SK-MEL-5 (cell line): ENCODE measurements at regions not wholly inside any gene's neighbourhood (a gene's known extent, or its start where the extent isn't known, plus 50 kb on each side); places are given as distances from the start of the nearest gene placed in this dataset.

ENCODE experiments used
- DNase-seq: peaks from one replicate; pipeline ENCODE4 v3.0.0-alpha.2; 2016; ENCODE audit warnings: low read depth, low spot score
- in situ Hi-C: cut with HindIII; loops from 2 replicates; pipeline ENCODE4 v1.10.0; 2016; ENCODE audit warnings: low sequenced_read_pairs, high pct_unique_total_duplicates, low pct_unique_long_range_greater_than_20kb

DNA sequence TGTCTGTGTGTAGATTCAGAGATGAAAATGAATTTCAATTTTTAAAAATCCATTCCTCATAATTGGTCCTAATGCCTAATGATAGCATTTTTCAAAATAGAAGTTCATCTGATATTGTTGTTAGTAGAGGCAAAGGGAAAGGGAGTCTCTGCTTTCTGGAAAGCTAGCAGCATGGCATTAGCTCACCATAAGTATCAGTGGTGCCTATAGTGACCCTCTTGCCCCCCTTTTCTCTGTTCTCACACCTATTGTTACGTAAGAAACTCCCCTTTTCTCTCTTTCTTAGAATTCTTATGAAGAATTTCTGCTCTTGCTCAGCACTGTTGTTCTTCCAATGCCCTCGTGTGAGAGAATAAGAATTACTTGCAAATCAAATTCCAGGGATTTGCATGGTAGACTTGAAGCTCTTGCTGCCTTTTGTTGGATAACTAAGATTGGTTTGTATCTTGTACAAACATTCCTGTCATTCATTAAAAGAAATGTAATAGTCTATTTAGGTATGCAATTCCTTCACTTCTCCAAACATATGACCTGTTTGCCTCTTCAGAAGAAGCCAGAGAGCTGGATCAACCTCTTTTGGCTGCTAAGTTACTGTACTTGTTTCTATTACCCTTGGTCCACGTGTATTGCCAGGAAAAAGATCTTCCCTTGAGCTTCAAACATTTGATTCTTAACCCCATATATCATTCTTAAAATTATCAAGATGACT is 69.2 kb upstream of the MAGI3 start:
- in situ Hi-C loops, result no loop called here

DNA sequence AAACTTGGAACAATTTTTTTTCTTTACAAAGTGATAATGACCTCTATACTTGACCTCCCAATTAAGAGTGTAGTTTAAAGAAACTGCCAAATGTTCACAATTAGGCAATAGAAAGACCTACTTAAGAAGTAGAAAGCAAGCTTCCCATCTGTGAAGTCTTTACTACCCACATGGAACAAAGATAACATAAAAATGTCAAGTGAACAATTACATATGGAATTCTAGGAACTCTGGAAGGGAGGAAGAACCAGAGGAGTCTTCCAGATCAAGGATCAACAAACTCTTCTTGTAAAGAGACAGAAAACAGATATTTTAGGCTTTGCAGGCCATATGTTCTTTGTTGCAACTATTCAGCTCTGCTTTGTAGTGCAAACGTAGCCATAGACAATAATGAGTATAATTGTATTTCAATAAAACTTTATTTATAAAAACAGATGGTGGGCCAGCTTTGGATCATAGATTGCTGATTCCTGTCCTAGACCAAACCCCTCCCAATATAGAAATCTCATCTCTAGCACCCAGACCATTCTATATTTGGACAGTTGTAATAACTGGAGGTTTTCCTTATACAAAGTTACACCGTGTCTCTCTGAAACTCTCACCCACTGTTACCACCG is 68.4 kb upstream of the MAGI3 start:
- in situ Hi-C loops, result no loop called here
- DNase-seq, result no peak

More for the DNA sequence above, 69.2 kb upstream of the MAGI3 start:
- DNase-seq, result no peak

DNA sequence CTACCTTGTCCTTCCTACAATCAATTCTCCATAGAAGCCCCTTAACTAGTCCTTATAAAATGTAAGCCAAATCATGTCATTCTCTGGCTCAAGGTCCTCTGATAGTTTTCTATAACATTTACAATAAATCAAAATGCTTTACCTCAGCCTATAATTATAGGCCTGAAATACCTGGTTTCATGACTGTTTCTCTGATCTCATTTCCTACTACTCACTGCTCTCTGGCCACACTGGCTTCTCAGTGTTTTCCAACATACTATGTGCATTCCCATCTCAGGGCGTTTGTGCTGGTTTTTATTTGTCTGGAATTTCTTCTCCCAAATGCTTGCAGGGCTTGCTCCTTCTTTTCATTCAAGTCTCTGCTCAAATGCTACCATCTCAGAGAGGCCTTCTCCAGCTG is 67.9 kb upstream of the MAGI3 start:
- in situ Hi-C loops, result no loop called here
- DNase-seq, result no peak

DNA sequence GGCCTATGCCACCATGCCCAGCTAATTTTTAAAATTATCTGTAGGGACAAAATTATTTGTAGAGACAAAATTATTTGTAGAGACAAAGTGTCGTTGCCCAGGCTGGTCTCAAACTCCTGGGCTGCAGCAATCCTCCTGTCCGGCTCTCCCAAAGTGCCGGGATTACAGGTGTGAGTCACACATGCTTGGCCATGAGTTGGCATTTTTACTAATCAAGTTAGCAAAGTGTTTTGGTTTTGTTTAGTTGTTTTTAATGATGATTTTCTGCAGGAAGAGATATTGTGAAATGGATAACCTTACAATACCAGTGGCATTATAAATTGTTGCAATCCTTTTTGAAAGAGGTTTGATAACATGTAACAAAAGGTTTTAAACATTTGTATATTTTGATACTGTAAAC is 65.3 kb upstream of the MAGI3 start:
- no peak for DNase-seq
- in situ Hi-C loops, result no loop called here

DNA sequence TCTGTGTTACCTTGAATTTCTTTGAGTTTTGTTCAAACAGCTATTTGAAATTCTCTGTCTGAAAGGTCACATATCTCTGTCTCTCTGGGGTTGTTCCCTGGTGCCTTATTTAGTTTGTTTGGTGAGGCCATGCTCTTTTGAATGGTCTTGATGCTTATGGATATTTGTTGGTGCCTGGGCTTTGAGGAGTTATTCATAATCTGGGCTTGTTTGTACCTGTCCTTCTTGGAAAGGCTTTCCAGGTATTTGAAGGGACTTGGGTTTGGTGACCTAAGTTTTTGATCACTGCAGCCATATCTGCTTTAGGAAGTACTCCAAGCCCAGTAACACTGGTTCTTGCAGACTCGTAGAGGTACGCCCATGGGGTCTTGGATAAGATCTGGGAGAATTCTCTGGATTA is 63.3 kb upstream of the MAGI3 start:
- no peak for DNase-seq
- in situ Hi-C loops, result no loop called here

DNA sequence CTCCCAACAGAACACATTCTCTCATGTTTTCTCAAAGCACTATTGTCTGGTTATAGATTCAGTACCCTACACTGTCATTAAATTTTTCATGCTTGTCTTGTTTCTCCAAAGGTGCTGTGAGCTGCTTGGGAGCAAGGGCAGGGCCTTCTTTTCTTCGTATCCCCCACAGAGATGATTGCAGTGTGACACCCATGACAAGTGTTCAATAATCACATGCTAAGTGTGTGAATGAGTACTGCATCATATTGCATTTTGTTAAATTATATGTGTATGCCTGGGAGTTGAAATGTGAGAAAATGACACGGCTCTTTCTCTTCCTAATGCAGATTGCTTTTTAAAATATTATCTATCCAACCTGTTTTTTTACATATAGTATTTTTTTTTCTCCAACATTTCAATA is 57.3 kb upstream of the MAGI3 start:
- in situ Hi-C loops, result no loop called here
- DNase-seq, result no peak

DNA sequence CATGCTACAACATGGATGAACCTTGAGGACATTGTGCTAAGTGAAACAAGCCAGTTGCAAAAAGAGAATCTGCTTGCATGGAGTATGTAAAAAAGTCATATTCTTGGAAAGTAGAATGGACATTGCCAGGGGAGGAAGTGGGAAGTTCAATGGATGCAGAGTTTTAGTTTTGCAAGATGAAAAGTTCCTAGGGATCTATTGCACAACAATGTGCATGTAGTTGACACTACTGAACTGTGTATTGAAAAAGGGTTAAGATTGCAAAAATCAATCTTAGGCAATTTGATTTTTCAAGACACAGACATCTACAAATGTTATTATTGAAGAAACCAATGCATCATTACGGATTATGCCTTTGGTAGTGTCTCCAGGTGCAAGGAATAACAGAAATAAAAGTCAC is 50.3 kb upstream of the MAGI3 start:
- no peak for DNase-seq
- in situ Hi-C loops, result no loop called here
